Choroid plexus epithelial cell (primary cell): ENCODE measurements at regions not wholly inside any gene's neighbourhood (a gene's known extent, or its start where the extent isn't known, plus 50 kb on each side); places are given as distances from the start of the nearest gene placed in this dataset.
A peak's percentile ranks its signal among the peaks of the same experiment; 100 is the strongest.
"Not testable (repeated sequence)": the region's sequence is repeated elsewhere in the genome, so short reads cannot be mapped to it uniquely, and the experiment has no call there.

Source experiments
- DNase-seq: peaks from one replicate; pipeline ENCODE4 v3.0.0-alpha.2; 2010; ENCODE audit warnings: low read depth
- H3K4me3 ChIP-seq: 2 replicates; pipeline ENCODE4 v1.5.1; 2011; ENCODE audit warnings: low read depth, mild to moderate bottlenecking, control low read depth, low read length, moderate library complexity
- CTCF ChIP-seq: conservative IDR thresholded peaks from 2 replicates; pipeline ENCODE4 v1.5.1; 2011; ENCODE audit warnings: low read depth, mild to moderate bottlenecking, control low read depth, inconsistent platforms, low read length, moderate library complexity

- no peak for TF ChIP-seq CTCF
- DNase-seq = peak; percentile 2
- H3K4me3 ChIP-seq = no peak overlapping the region
These were observed 132.3 kb downstream of the LIG4 start for GRCh38 chr13:108083056-108083455.

- TF ChIP-seq CTCF = no peak
- no peak for DNase-seq
These were observed 132.9 kb downstream of the LIG4 start for GRCh38 chr13:108082481-108082880.

GRCh38 chr13:108077284-108077683, 138.1 kb downstream of the LIG4 start:
- H3K4me3 ChIP-seq = no peak overlapping the region
- no peak for TF ChIP-seq CTCF
- no peak for DNase-seq

More at GRCh38 chr13:108082481-108082880, 132.9 kb downstream of the LIG4 start:
- no peak overlapping the region for H3K4me3 ChIP-seq

GRCh38 chr13:108074429-108074828, 140.9 kb downstream of the LIG4 start:
- not testable (repeated sequence) for H3K4me3 ChIP-seq
- peak; percentile 49 for TF ChIP-seq CTCF
- peak; percentile 6 for DNase-seq

GRCh38 chr13:108070925-108071324, 144.4 kb downstream of the LIG4 start:
- no peak for TF ChIP-seq CTCF

GRCh38 chr13:108070491-108070890, 144.8 kb downstream of the LIG4 start:
- no peak overlapping the region for H3K4me3 ChIP-seq
- no peak for TF ChIP-seq CTCF
- DNase-seq = no peak

More at GRCh38 chr13:108070925-108071324, 144.4 kb downstream of the LIG4 start:
- DNase-seq = no peak
- H3K4me3 ChIP-seq = no peak overlapping the region

GRCh38 chr13:108069521-108070210, 145.7 kb downstream of the LIG4 start:
- no peak for DNase-seq
- H3K4me3 ChIP-seq = no peak overlapping the region
- no peak for TF ChIP-seq CTCF

- not testable (repeated sequence) for H3K4me3 ChIP-seq, DNase-seq
These were observed 151.0 kb downstream of the LIG4 start for GRCh38 chr13:108064372-108064771.
